GM12891 (cell line): ENCODE measurements at regions not wholly inside any gene's neighbourhood (a gene's known extent, or its start where the extent isn't known, plus 50 kb on each side); places are given as distances from the start of the nearest gene placed in this dataset.

Experiments
- POLR2A ChIP-seq: IDR thresholded peaks from 2 replicates; pipeline ENCODE4 v1.6.1; 2011; ENCODE audit warnings: low read depth, low read length, control low read depth
- POLR2AphosphoS5 ChIP-seq: IDR thresholded peaks from 2 replicates; pipeline ENCODE4 v1.6.1; 2011; ENCODE audit warnings: low read depth, low read length, control low read depth
- SPI1 ChIP-seq: IDR thresholded peaks from 2 replicates; pipeline ENCODE4 v1.6.1; 2011; ENCODE audit warnings: low read depth, low read length, control low read depth
- TAF1 ChIP-seq: IDR thresholded peaks from 2 replicates; pipeline ENCODE4 v1.6.1; 2011; ENCODE audit warnings: low read depth, low read length, control low read depth

- no peak for TF ChIP-seq POLR2A
- TF ChIP-seq POLR2AphosphoS5 = no peak
- TF ChIP-seq TAF1 = no peak
- no peak for TF ChIP-seq SPI1
Measured at GRCh38 chr7:128146052-128146451, 95.0 kb upstream of the LEP start.
